Lower leg skin (tissue), 3 donors: ENCODE measurements at regions not wholly inside any gene's neighbourhood (a gene's known extent, or its start where the extent isn't known, plus 50 kb on each side); places are given as distances from the start of the nearest gene placed in this dataset.

Source experiments
- POLR2A ChIP-seq, 2 donors: fragments of 450-650 bp; IDR thresholded peaks; one replicate each; pipeline ENCODE4 v1.6.1; 2016 to 2017; ENCODE audit warnings: antibody characterized with exemption in 2 of 2, mild to moderate bottlenecking in 1 of 2, moderate library complexity in 1 of 2
- TF ChIP-seq, protein P1 (sequence below), 3 donors: fragments of 450-650 bp; IDR thresholded peaks; one replicate each; pipeline ENCODE4 v1.5.1; 2016; ENCODE audit warnings: antibody characterized with exemption in 3 of 3, mild to moderate bottlenecking in 3 of 3, moderate library complexity in 2 of 3

DNA sequence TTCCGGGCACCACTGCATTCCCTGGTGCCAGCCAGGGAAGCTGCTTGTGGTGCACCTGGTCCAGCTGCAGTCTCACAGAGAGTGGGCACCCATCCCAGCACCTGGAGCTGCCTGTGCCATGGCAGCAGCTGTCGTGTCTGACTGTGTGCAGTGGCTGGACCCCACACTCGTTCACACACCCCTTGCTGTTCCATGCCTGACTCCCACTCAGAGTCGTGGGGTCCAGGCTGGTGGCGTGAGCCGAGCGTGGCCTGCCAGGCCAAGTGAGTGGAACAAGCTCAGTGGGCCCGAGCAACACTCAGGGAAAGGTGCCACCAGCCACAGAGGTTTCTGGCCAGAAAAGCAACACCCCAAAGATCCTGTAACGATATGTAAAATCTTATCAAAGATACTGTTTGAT is 97.2 kb upstream of the KCNK1 start:
- TF ChIP-seq, protein P1, sequence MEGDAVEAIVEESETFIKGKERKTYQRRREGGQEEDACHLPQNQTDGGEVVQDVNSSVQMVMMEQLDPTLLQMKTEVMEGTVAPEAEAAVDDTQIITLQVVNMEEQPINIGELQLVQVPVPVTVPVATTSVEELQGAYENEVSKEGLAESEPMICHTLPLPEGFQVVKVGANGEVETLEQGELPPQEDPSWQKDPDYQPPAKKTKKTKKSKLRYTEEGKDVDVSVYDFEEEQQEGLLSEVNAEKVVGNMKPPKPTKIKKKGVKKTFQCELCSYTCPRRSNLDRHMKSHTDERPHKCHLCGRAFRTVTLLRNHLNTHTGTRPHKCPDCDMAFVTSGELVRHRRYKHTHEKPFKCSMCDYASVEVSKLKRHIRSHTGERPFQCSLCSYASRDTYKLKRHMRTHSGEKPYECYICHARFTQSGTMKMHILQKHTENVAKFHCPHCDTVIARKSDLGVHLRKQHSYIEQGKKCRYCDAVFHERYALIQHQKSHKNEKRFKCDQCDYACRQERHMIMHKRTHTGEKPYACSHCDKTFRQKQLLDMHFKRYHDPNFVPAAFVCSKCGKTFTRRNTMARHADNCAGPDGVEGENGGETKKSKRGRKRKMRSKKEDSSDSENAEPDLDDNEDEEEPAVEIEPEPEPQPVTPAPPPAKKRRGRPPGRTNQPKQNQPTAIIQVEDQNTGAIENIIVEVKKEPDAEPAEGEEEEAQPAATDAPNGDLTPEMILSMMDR (IDR thresholded peaks at IDR 0.05) = no peak
- no peak for TF ChIP-seq POLR2A (IDR thresholded peaks at IDR 0.05)
